ENCODE measurements at regions not wholly inside any gene's neighbourhood (a gene's known extent, or its start where the extent isn't known, plus 50 kb on each side); places are given as distances from the start of the nearest gene placed in this dataset.

- Histone ChIP-seq H3K36me3 (ENCODE audit: control insufficient read depth, insufficient read depth, low read length) (no peaks in the 10 kb centered on the region), H2BK5ac (ENCODE audit: low read depth, low read length, poor library complexity, severe bottlenecking) (no peak overlapping the region), H4K5ac (ENCODE audit: low read depth, low read length) (no peak overlapping the region), H2BK120ac (ENCODE audit: low read depth, low read length) (no peak overlapping the region), H3K9ac (ENCODE audit: low read depth, low read length) (no peak overlapping the region), H2BK20ac (ENCODE audit: low read depth, low read length) (no peak overlapping the region), H2AFZ (replicated peaks; ENCODE audit: low read length, poor library complexity) (no peak overlapping the region), H3K9me3 (ENCODE audit: control insufficient read depth, insufficient read depth, low read length) (no peaks in the 10 kb centered on the region), H4K91ac (ENCODE audit: insufficient read depth, low read depth, low read length) (no peak overlapping the region), H2BK15ac (ENCODE audit: low read depth, low read length) (no peak overlapping the region), H3K79me1 (ENCODE audit: low read depth in 1 of 2, low read length in 2 of 2) (peaks cover 11 to 50% of the 10 kb centered on the region in 2 experiments), H4K20me1 (ENCODE audit: insufficient read depth, low read length) (peaks cover 90% of the 10 kb centered on the region), H3K9me1 (ENCODE audit: insufficient read depth, low read length) (0 out of 2 replicates have a peak, but pooled peaks cover 3% of the 10 kb centered on the region), H2AK9ac (replicated peaks; ENCODE audit: low read depth, low read length, poor library complexity) (no peak overlapping the region), H3K56ac (ENCODE audit: extremely low read depth, insufficient read depth, low read length) (no peak overlapping the region), H3K23ac (ENCODE audit: low read depth, low read length) (no peak overlapping the region), H3K18ac (ENCODE audit: low read depth, low read length) (no peak overlapping the region), H3K4me3 (ENCODE audit: insufficient read depth, low read depth, low read length) (no peak overlapping the region), H3K4me2 (ENCODE audit: low read depth, low read length) (no peak overlapping the region), H4K8ac (ENCODE audit: low read depth in 2 of 2, low read length in 2 of 2) (no peak overlapping the region), H3K4ac (ENCODE audit: low read depth, low read length) (no peak overlapping the region), H2AK5ac (ENCODE audit: low read depth, low read length) (no peak overlapping the region), H3K27ac (ENCODE audit: insufficient read depth, low read length) (no peak overlapping the region), H3K14ac (replicated peaks; ENCODE audit: low read depth, low read length) (no peak overlapping the region), H3K4me1 (ENCODE audit: control insufficient read depth, insufficient read depth, low read length) (no peaks in the 10 kb centered on the region; the same call in 1 of the 2 replicates), H3K27me3 (ENCODE audit: control insufficient read depth, insufficient read depth, low read length) (no peaks in the 10 kb centered on the region)
- in situ Hi-C loops (cut with MboI; ENCODE audit: low sequenced_read_pairs) (loop anchor here (5.0 kb wide), 1 partner anchor 344 kb away; no protein-coding TSS in a partner anchor), intact Hi-C loops (cut with micrococcal nuclease) (loop anchor here (10.0 kb wide), 1 partner anchor 442 kb away; no protein-coding TSS in a partner anchor), dilution Hi-C loops (cut with HindIII; ENCODE audit: low sequenced_read_pairs, unreplicated experiment) (no loop called here)
- WGBS, 2 experiments (ENCODE audit: extremely low coverage in 2 of 2, insufficient read length in 1 of 2) = 95% methylated on average over 6 of the region's 7 CpGs; no CpG with 5 or more reads in 1 of the 2 experiments
- ChIA-PET POLR2A (ENCODE audit: unreplicated experiment) (no interaction called here), CTCF (no interaction called here)
- no TSS peak for BruUV-seq (replicated peaks)
- ATAC-seq (ENCODE audit: low read depth) (no peak), DNase-seq (no peak)
- no peak for TF ChIP-seq CTCF (conservative IDR thresholded peaks at IDR 0.05; ENCODE audit: low read depth, low read length)
- no peak for TF ChIP-seq CEBPB (IDR thresholded peaks at IDR 0.05; ENCODE audit: low read depth, low read length)
- TF ChIP-seq MAFK (IDR thresholded peaks at IDR 0.05; ENCODE audit: low read depth, low read length) = no peak
- no peak for TF ChIP-seq RAD21 (IDR thresholded peaks at IDR 0.05; ENCODE audit: low read length)
- no peak for TF ChIP-seq MAZ (IDR thresholded peaks at IDR 0.05; ENCODE audit: borderline replicate concordance, low read depth, low read length)
- no peak for TF ChIP-seq BHLHE40 (IDR thresholded peaks at IDR 0.05; ENCODE audit: low read depth, low read length)
- TF ChIP-seq SMC3 (IDR thresholded peaks at IDR 0.05; ENCODE audit: low read depth, low read length) = no peak
- no peak for TF ChIP-seq CHD1 (IDR thresholded peaks at IDR 0.05; ENCODE audit: low read depth, low read length)
These were observed 161.0 kb upstream of the CIBAR2 start for GRCh38 chr16:85273293-85273692.

Data from IMR-90 (cell line).